Loucy (cell line): ENCODE measurements at regions not wholly inside any gene's neighbourhood (a gene's known extent, or its start where the extent isn't known, plus 50 kb on each side); places are given as distances from the start of the nearest gene placed in this dataset.

ENCODE experiments used
- CTCF ChIP-seq: fragments of 200-600 bp; sonication (generic); conservative IDR thresholded peaks from 2 replicates; pipeline ENCODE4 v1.5.1; 2014; ENCODE audit warnings: mild to moderate bottlenecking, antibody characterized with exemption, low read length
- EZH2phosphoT487 ChIP-seq: fragments of 200-600 bp; IDR thresholded peaks from 2 replicates; pipeline ENCODE4 v1.6.1; 2018; ENCODE audit warnings: antibody characterized with exemption, mild to moderate bottlenecking, moderate library complexity, borderline replicate concordance

DNA sequence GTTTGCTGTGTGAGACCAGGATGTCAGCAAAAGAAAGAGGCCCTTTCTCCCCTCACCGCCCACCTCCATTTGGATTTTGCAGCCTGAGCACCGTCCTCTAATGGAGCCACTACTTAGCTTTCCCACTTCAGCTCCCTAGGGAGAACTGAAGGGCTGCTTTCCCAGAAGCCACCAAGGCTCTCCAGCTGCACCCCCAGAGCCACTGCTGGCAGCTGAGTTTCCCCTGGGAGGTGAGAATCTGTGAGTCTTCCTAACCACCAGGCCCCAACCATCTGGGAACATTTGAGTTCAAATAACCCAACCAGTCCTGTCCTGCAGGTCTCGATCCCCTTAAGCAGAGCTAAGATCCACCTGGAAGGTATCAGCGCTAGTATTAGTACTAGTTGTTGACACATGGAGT lies 173.1 kb upstream of the USP9X start:
- TF ChIP-seq CTCF = no peak
- TF ChIP-seq EZH2phosphoT487 = no peak
